Stimulated activated CD4-positive, alpha-beta T cell treated with anti-CD3 and anti-CD28 coated beads, TNF-alpha, amount 100 ng/mL, for 1 hour (primary cell): ENCODE measurements at regions not wholly inside any gene's neighbourhood (a gene's known extent, or its start where the extent isn't known, plus 50 kb on each side); places are given as distances from the start of the nearest gene placed in this dataset.
"Not testable (repeated sequence)": the region's sequence is repeated elsewhere in the genome, so short reads cannot be mapped to it uniquely, and the experiment has no call there.

Source experiments
- DNase-seq, 3 donors: peaks; one replicate each; pipeline ENCODE4 v3.0.0-alpha.2; 2020; ENCODE audit warnings: low read depth in 3 of 3, low spot score in 1 of 3

- DNase-seq: not testable (repeated sequence)
Observed at GRCh38 chr7:106526617-106527016, 134.3 kb downstream of the CCDC71L start.

- DNase-seq: no peak
Observed at GRCh38 chr7:106524690-106525059, 136.3 kb downstream of the CCDC71L start.

GRCh38 chr7:106523482-106523881 is 137.5 kb downstream of the CCDC71L start:
- no peak for DNase-seq

- no peak for DNase-seq
Observed at GRCh38 chr7:106522696-106523095, 138.3 kb downstream of the CCDC71L start.

- no peak for DNase-seq
Observed at GRCh38 chr7:106521541-106521940, 139.4 kb downstream of the CCDC71L start.

GRCh38 chr7:106520962-106521514 is 139.9 kb downstream of the CCDC71L start:
- no peak for DNase-seq

GRCh38 chr7:106518967-106519366 is 142.0 kb downstream of the CCDC71L start:
- no peak for DNase-seq

- no peak for DNase-seq
Observed at GRCh38 chr7:106518239-106518638, 142.7 kb downstream of the CCDC71L start.

- DNase-seq: no peak
Observed at GRCh38 chr7:106517508-106517907, 143.4 kb downstream of the CCDC71L start.

GRCh38 chr7:106515321-106515720 is 145.6 kb downstream of the CCDC71L start:
- no peak for DNase-seq

- no peak for DNase-seq
Observed at GRCh38 chr7:106514881-106515280, 146.1 kb downstream of the CCDC71L start.

GRCh38 chr7:106512217-106512616 is 148.7 kb downstream of the CCDC71L start:
- no peak for DNase-seq

GRCh38 chr7:106504645-106505044 is 156.3 kb downstream of the CCDC71L start:
- no peak for DNase-seq

GRCh38 chr7:106504207-106504606 is 156.8 kb downstream of the CCDC71L start:
- no peak for DNase-seq

- no peak for DNase-seq
Observed at GRCh38 chr7:106503626-106504025, 157.3 kb downstream of the CCDC71L start.

GRCh38 chr7:106501605-106502580 is 159.1 kb downstream of the CCDC71L start:
- DNase-seq: no peak

GRCh38 chr7:106499897-106500296 is 161.1 kb downstream of the CCDC71L start:
- DNase-seq: no peak

- DNase-seq: not testable (repeated sequence)
Observed at GRCh38 chr7:106498005-106498404, 163.0 kb downstream of the CCDC71L start.

GRCh38 chr7:106493041-106493731 is 167.8 kb downstream of the CCDC71L start:
- DNase-seq: no peak

- DNase-seq: no peak
Observed at GRCh38 chr7:106488465-106488864, 172.5 kb downstream of the CCDC71L start.

- no peak for DNase-seq
Observed at GRCh38 chr7:106487892-106488291, 173.1 kb downstream of the CCDC71L start.

- DNase-seq: no peak
Observed at GRCh38 chr7:106486331-106486730, 174.6 kb downstream of the CCDC71L start.
